Activated T-cell treated with anti-CD3 and anti-CD28 coated beads for 48 hours (primary cell): ENCODE measurements at regions not wholly inside any gene's neighbourhood (a gene's known extent, or its start where the extent isn't known, plus 50 kb on each side); places are given as distances from the start of the nearest gene placed in this dataset.
"Not testable (repeated sequence)": the region's sequence is repeated elsewhere in the genome, so short reads cannot be mapped to it uniquely, and the experiment has no call there.

Source experiments
- DNase-seq: peaks from one replicate; pipeline ENCODE4 v3.0.0-alpha.2; 2020; ENCODE audit warnings: low read depth

- no peak for DNase-seq
These were observed 542.8 kb downstream of the GRXCR1 start for GRCh38 chr4:43435291-43435690.

GRCh38 chr4:43452948-43453347 lies 560.4 kb downstream of the GRXCR1 start:
- DNase-seq: no peak

- DNase-seq: no peak
These were observed 563.9 kb downstream of the GRXCR1 start for GRCh38 chr4:43456383-43456782.

- DNase-seq: no peak
These were observed 565.4 kb downstream of the GRXCR1 start for GRCh38 chr4:43457866-43458265.

- DNase-seq: no peak
These were observed 565.8 kb downstream of the GRXCR1 start for GRCh38 chr4:43458293-43458692.

GRCh38 chr4:43471950-43472349 lies 579.4 kb downstream of the GRXCR1 start:
- DNase-seq: no peak

GRCh38 chr4:43481526-43481925 lies 589.0 kb downstream of the GRXCR1 start:
- no peak for DNase-seq

GRCh38 chr4:43485196-43485595 lies 592.7 kb downstream of the GRXCR1 start:
- no peak for DNase-seq

- no peak for DNase-seq
These were observed 603.7 kb downstream of the GRXCR1 start for GRCh38 chr4:43496188-43496587.

GRCh38 chr4:43496602-43497001 lies 604.1 kb downstream of the GRXCR1 start:
- DNase-seq: no peak

- DNase-seq: not testable (repeated sequence)
These were observed 613.3 kb downstream of the GRXCR1 start for GRCh38 chr4:43505823-43506222.

GRCh38 chr4:43512253-43512652 lies 619.7 kb downstream of the GRXCR1 start:
- DNase-seq: no peak

- no peak for DNase-seq
These were observed 633.1 kb downstream of the GRXCR1 start for GRCh38 chr4:43525646-43526045.

- DNase-seq: no peak
These were observed 655.0 kb downstream of the GRXCR1 start for GRCh38 chr4:43547561-43547960.

GRCh38 chr4:43550981-43551627 lies 658.6 kb downstream of the GRXCR1 start:
- DNase-seq: no peak

GRCh38 chr4:43556262-43556661 lies 663.7 kb downstream of the GRXCR1 start:
- no peak for DNase-seq

- DNase-seq: no peak
These were observed 667.5 kb downstream of the GRXCR1 start for GRCh38 chr4:43560047-43560446.

- DNase-seq: no peak
These were observed 671.6 kb downstream of the GRXCR1 start for GRCh38 chr4:43564107-43564506.

- no peak for DNase-seq
These were observed 672.1 kb downstream of the GRXCR1 start for GRCh38 chr4:43564591-43564990.

GRCh38 chr4:43567644-43568043 lies 675.1 kb downstream of the GRXCR1 start:
- no peak for DNase-seq

GRCh38 chr4:43586813-43587212 lies 694.3 kb downstream of the GRXCR1 start:
- no peak for DNase-seq

- no peak for DNase-seq
These were observed 695.2 kb downstream of the GRXCR1 start for GRCh38 chr4:43587758-43588157.

- DNase-seq: no peak
These were observed 714.9 kb downstream of the GRXCR1 start for GRCh38 chr4:43607400-43607799.

- no peak for DNase-seq
These were observed 715.4 kb downstream of the GRXCR1 start for GRCh38 chr4:43607827-43608461.
